Fibroblast of lung (primary cell): ENCODE measurements at regions not wholly inside any gene's neighbourhood (a gene's known extent, or its start where the extent isn't known, plus 50 kb on each side); places are given as distances from the start of the nearest gene placed in this dataset.

Experiments used
- DNase-seq, 2 donors: peaks; one replicate each; pipeline versions ENCODE4 v3.0.0 to v3.0.0-alpha.2; 2010; ENCODE audit warnings: low read depth in 2 of 2
- H2AFZ ChIP-seq: 2 replicates; pipeline ENCODE4 v1.5.1; 2012; ENCODE audit warnings: low read length, control low read depth, inconsistent platforms
- H3K27ac ChIP-seq: 2 replicates; pipeline ENCODE4 v1.5.1; 2011; ENCODE audit warnings: low read length, control low read depth; ENCODE audit not compliant: insufficient read depth
- H3K27me3 ChIP-seq: 2 replicates; pipeline ENCODE4 v1.5.1; 2011; ENCODE audit warnings: mild to moderate bottlenecking, low read length; ENCODE audit not compliant: control insufficient read depth, insufficient read depth
- H3K36me3 ChIP-seq: 2 replicates; pipeline ENCODE4 v1.5.1; 2011; ENCODE audit warnings: low read length; ENCODE audit not compliant: control insufficient read depth, insufficient read depth
- H3K4me1 ChIP-seq: 2 replicates; pipeline ENCODE4 v1.5.1; 2011; ENCODE audit warnings: low read length; ENCODE audit not compliant: control insufficient read depth, insufficient read depth; ENCODE audit errors: extremely low read depth
- H3K4me2 ChIP-seq: 2 replicates; pipeline ENCODE4 v1.5.1; 2011; ENCODE audit warnings: low read length, control low read depth; ENCODE audit not compliant: insufficient read depth; ENCODE audit errors: extremely low read depth
- H3K4me3 ChIP-seq, 4 experiments: fragments of 200-600 bp in 1 of 4; sonication (generic) in 1 of 4; replicated peaks in 1 of 4; 2 replicates each; pipeline ENCODE4 v1.5.1; 2011 to 2016; ENCODE audit warnings: low read length in 4 of 4, low read depth in 3 of 4, mild to moderate bottlenecking in 3 of 4, control low read depth in 2 of 4, inconsistent platforms in 1 of 4, mixed read lengths in 1 of 4; ENCODE audit not compliant: insufficient read depth in 1 of 4; ENCODE audit errors: control extremely low read depth in 1 of 4
- H3K79me2 ChIP-seq: 2 replicates; pipeline ENCODE4 v1.5.1; 2012; ENCODE audit warnings: mild to moderate bottlenecking, low read length, inconsistent platforms; ENCODE audit not compliant: control insufficient read depth, insufficient read depth
- H3K9ac ChIP-seq: 2 replicates; pipeline ENCODE4 v1.5.1; 2011; ENCODE audit warnings: mild to moderate bottlenecking, low read length, control low read depth; ENCODE audit not compliant: insufficient read depth
- H3K9me3 ChIP-seq: 2 replicates; pipeline ENCODE4 v1.5.1; 2012; ENCODE audit warnings: low read depth, low read length; ENCODE audit not compliant: control insufficient read depth, insufficient read depth
- H4K20me1 ChIP-seq: 2 replicates; pipeline ENCODE4 v1.5.1; 2011; ENCODE audit warnings: low read length; ENCODE audit not compliant: control insufficient read depth, insufficient read depth; ENCODE audit errors: extremely low read depth
- CTCF ChIP-seq, 2 donors: IDR thresholded peaks in 1 of 2; conservative IDR thresholded peaks in 1 of 2; 1 replicate in 1 of 2; 2 replicates in 1 of 2; pipeline ENCODE4 v1.5.1; 2011 to 2012; ENCODE audit warnings: low read length in 2 of 2, control low read depth in 1 of 2, inconsistent platforms in 1 of 2, low read depth in 1 of 2, mild to moderate bottlenecking in 1 of 2
- EZH2 ChIP-seq: IDR thresholded peaks from 2 replicates; pipeline ENCODE4 v1.5.1; 2012; ENCODE audit warnings: low read length, control low read depth, mild to moderate bottlenecking; ENCODE audit errors: missing control alignments

DNA sequence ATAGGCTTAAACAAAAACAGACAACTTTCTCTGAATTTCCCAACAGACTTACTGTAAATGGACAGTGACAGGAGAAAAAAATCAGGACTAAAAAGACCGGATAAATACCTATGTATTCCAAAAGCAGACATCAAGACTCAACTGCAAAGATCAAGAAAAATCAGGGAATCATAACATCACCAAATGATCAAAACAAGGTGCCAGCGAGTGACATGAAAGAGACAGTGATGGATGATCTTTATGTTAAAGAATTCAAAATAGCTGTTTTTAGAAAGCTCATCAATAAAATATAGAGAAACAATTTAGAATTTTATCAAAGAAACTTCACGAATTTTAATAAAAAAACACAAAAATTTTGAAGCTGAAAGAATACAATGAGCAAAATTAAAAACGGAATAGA lies 952.5 kb upstream of the ATXN7L3B start:
- Histone ChIP-seq H3K36me3 (no peaks in the 10 kb centered on the region), H3K9ac (no peak overlapping the region), H3K4me1 (no peaks in the 10 kb centered on the region), H2AFZ (no peak overlapping the region), H3K4me2 (no peak overlapping the region), H4K20me1 (no peaks in the 10 kb centered on the region), H3K27me3 (no peaks in the 10 kb centered on the region), H3K4me3 (no peak overlapping the region), H3K27ac (no peak overlapping the region), H3K9me3 (no peaks in the 10 kb centered on the region), H3K79me2 (no peaks in the 10 kb centered on the region)
- TF ChIP-seq EZH2 (no peak), CTCF (conservative IDR thresholded peaks at IDR 0.05 in 1 of 2, IDR thresholded peaks at IDR 0.05 in 1 of 2; ENCODE audit: low read depth in 1 of 2, low read length in 2 of 2) (no peak)
- no peak for DNase-seq

- Histone ChIP-seq H3K36me3 (no peaks in the 10 kb centered on the region), H3K4me2 (no peak overlapping the region), H3K4me3 (no peak overlapping the region), H3K27ac (no peak overlapping the region), H3K79me2 (no peaks in the 10 kb centered on the region), H3K9ac (no peak overlapping the region), H4K20me1 (no peaks in the 10 kb centered on the region), H3K4me1 (no peaks in the 10 kb centered on the region), H2AFZ (no peak overlapping the region), H3K9me3 (no peaks in the 10 kb centered on the region), H3K27me3 (no peaks in the 10 kb centered on the region)
- TF ChIP-seq CTCF (conservative IDR thresholded peaks at IDR 0.05 in 1 of 2, IDR thresholded peaks at IDR 0.05 in 1 of 2; ENCODE audit: low read depth in 1 of 2, low read length in 2 of 2), result no peak
- TF ChIP-seq EZH2, result no peak
- DNase-seq, result no peak
Measured at GRCh38 chr12:73589220-73589619, 948.4 kb upstream of the ATXN7L3B start.

- Histone ChIP-seq H3K27ac (no peak overlapping the region), H4K20me1 (no peaks in the 10 kb centered on the region), H3K9me3 (no peaks in the 10 kb centered on the region), H2AFZ (no peak overlapping the region), H3K27me3 (no peaks in the 10 kb centered on the region), H3K4me2 (no peak overlapping the region), H3K4me3 (no peak overlapping the region), H3K4me1 (no peaks in the 10 kb centered on the region), H3K79me2 (no peaks in the 10 kb centered on the region), H3K36me3 (no peaks in the 10 kb centered on the region), H3K9ac (no peak overlapping the region)
- TF ChIP-seq EZH2, result no peak
- no peak for TF ChIP-seq CTCF (conservative IDR thresholded peaks at IDR 0.05 in 1 of 2, IDR thresholded peaks at IDR 0.05 in 1 of 2; ENCODE audit: low read depth in 1 of 2, low read length in 2 of 2)
- peak in 1 of 2 donors; percentile 24 for DNase-seq
Measured at GRCh38 chr12:73598626-73599025, 939.0 kb upstream of the ATXN7L3B start.
